KBM-7 (cell line): ENCODE measurements at regions not wholly inside any gene's neighbourhood (a gene's known extent, or its start where the extent isn't known, plus 50 kb on each side); places are given as distances from the start of the nearest gene placed in this dataset.

Experiments used
- DNase-seq: peaks from one replicate; pipeline ENCODE4 v3.0.0-alpha.2; 2015
- in situ Hi-C: fragments of 300-500 bp; cut with MboI; formaldehyde crosslinking; loops from 2 replicates; pipeline ENCODE4 v1.14.3; 2020; ENCODE audit warnings: low sequenced_read_pairs, low pct_unique_long_range_greater_than_20kb, mixed read lengths

DNA sequence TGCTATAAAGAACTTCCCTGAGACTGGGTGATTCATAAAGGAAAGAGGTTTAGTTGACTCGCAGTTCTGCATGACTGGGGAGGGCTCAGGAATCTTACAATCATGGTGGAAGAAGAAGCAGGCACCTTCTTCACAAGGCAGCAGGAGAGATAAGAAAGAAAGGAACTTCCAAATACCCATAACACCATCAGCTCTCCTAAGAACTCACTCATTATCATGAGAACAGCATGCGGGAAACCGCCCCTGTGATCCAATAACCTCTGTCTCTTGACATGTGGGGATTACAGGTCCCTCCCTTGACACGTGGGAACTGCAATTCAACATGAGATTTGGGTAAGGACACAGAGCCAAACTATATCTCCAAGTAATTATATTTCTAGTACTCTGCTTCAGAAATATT, 163.8 kb upstream of the CDH20 start:
- in situ Hi-C loops, result no loop called here
- no peak for DNase-seq

DNA sequence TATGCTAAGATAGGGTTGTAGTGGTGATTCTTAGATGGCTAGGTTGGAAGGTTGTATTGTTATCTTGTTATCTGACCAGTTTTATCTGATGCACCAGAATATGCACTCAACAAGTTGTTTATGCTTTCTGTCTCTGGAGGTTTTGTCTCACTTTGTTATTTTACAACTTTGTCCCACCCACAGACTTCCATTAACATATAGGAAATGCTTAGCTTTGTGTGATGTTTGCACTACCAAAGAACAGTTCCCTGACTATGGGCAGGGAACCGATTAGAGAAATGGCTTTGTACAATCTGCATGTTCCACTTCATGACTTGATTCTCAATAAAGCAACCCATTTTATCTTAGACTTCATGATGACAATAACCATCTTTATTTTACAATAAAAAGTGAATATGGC, 160.6 kb upstream of the CDH20 start:
- in situ Hi-C loops, result no loop called here
- no peak for DNase-seq

GRCh38 chr18:61173554-61173953, 159.7 kb upstream of the CDH20 start:
- in situ Hi-C loops, result no loop called here
- no peak for DNase-seq

DNA sequence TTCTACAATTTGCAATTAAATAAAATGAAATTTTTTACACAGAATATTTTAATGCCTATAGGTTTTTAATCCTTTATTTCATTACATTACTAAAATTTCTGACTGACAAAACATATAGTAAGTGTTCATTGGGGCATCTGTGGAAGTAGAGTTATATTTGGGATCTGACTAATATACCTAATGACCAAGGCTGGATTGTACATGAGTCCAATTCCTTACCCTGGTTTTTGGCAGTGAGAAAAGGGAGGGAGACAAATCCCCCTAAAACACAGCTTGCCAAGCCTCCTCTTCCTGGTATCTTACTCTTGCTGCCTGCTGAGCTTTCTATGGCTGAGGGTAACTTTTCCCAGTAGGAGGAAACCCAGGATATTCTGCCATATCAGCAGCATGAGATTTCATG, 149.4 kb upstream of the CDH20 start:
- DNase-seq, result no peak
- in situ Hi-C loops, result no loop called here

DNA sequence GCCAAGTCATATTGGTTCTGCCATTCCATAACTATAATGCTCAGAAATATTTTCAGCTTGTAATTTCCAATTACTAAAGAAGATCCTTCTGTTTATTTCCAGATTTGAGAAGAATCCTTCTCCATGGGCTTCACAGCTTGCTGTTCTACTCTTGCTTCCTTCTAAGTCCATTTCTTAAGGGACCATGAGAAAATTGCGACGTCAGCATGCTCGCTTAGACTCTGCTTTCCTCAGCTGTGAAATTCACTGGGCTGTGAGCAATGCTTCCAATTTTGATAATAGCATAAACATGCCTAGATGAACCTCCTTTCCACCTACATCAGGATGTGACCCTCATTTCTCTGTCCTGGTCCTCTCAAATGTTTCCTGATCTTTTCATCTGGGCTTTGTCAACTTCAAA, 145.3 kb upstream of the CDH20 start:
- in situ Hi-C loops, result no loop called here
- no peak for DNase-seq

DNA sequence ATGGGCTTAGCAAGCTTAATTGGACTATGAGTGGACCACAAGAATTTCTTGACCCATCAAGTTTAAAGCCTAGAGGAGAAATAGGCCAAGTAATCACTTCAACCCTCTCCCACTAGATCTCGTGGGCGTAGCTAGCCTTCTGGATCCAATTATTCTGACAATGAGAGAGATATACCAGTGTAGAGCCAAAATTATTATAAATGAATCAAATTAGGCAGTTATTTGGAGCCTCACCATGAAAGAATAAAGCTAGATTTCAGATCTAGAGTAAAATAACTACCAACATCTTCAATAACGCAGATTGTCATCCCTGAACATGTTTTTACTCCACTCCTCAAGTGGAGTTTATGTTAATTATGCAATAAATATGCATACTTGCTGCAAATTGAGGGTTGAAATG, 143.9 kb upstream of the CDH20 start:
- in situ Hi-C loops, result no loop called here
- DNase-seq, result no peak

DNA sequence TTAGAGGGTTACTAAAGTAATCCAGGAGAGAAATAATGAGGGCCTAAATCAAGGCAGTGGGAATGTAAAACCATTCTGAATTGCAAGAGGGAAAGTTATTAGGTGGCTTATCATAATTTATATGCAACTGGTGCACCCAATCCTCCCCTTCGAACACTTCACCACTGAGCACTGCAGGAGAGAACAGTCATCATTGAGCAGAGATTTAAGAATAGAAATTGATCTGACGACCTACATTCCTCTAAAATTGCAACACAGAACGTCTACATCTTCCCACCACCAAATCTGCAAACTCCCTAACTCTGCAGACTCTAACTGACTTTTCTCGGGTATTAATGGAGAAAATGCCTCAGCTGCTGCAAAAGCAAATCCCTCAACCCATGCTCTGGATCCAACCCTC, 138.5 kb upstream of the CDH20 start:
- in situ Hi-C loops, result no loop called here
- no peak for DNase-seq

DNA sequence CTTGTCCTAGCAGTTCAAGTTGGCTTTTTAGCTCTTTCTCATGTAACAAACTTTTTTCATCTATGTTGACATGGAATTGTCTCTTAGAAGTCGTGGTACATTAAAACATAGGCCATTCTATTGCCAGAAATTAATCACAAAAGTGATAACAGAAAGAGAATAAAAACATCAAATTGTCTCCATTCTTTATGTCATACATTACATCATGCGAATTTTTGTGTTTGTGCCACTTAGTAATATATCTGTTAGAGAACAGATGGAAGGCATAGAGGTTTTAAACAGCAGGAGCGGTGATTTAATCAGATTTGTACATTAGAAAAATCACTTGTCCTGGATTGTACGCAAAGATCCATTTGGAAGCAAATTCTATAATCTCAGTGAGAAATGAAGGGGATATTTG, 136.5 kb upstream of the CDH20 start:
- in situ Hi-C loops, result no loop called here
- no peak for DNase-seq

GRCh38 chr18:61198486-61198885, 134.7 kb upstream of the CDH20 start:
- no peak for DNase-seq
- in situ Hi-C loops, result no loop called here

DNA sequence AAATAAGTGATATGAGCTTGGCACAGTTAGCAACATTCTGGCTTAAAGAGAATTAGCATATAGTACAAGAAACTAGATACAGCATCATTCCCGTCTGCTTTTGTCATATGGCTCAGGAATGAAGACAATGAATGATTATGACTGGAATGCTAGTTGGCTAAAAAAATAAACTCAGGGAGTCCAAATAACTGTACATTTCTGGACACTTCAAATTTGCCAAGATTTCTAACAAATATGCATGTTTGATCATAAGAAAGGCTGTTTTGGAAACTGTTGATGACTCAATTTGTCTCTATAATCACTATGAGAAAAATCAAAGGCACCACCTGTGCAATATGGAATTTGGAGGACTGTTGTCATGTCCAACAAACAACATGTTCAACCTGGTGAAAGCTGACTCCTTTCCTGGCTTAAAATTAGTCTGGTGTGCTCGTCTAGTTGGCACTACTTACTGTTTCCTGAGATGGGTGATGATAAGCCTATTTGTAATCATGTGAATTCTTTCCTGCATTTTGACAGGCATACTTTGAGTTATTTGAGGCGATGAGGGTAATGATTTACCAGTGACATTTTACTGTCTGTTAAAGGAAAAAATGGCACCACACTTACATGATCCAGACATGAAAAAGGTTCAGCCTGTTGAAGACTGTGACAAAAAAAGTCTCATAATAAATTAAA, 133.9 kb upstream of the CDH20 start:
- in situ Hi-C loops, result no loop called here

GRCh38 chr18:61201511-61201910, 131.7 kb upstream of the CDH20 start:
- no peak for DNase-seq
- in situ Hi-C loops, result no loop called here

More for the DNA sequence above, 133.9 kb upstream of the CDH20 start:
- no peak for DNase-seq

DNA sequence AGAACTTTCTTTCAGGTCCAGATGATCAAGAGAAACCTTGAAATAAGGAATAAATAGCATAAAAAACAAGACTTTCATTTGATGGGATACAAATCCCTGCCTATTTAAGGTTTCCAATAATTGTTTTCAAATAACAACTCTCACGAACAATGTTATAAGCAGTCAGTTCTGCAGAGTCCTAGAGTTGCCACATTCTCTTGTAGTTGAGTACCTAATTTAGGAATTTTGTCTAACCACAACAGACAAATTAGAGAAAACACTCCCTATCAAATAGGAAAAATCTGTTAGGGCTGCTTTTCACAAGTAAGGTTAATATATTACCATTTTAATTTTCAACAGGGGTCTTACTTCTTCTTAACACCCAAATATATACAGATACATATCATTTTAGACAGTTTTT, 130.1 kb upstream of the CDH20 start:
- in situ Hi-C loops, result no loop called here
- no peak for DNase-seq

DNA sequence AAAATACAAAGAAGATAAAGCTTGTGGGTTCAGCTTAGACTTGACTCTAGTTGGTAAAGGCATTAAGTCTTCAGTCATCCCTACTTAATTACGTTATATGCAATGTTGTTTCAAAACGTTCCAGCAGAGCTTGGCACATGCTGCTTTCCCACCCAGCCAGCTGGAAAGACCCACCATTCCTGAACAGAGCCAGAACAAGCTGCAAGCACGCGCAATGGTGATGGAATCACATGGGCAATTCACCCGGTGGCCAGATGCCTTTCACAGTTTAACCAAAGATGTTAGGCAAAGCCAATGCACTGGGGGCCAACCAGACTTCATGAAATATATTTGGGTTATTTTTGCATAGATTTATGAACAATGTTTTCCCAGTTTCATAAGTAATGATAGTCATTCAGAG, 123.4 kb upstream of the CDH20 start:
- no peak for DNase-seq
- in situ Hi-C loops, result no loop called here

- in situ Hi-C loops, result no loop called here
- no peak for DNase-seq
These were observed 117.2 kb upstream of the CDH20 start for GRCh38 chr18:61216051-61216450.

DNA sequence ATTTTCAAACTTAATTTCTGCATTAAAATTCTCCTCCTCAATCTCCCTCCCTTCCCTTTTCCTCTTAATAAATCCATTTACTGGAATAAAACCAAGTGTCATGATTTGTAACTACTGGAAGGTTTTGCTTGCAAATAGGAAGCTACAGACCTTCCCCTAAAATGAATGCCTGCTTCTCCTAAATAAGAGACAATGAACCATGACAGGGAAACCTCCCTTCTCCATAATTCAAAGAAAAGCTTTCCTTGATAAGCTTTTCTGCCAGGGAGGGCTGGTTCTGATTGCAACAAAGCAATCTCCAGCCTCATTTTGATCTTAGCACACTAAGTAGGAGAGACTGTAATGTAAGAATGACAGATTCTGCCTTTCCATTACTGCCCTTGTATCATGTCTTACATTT, 111.0 kb upstream of the CDH20 start:
- in situ Hi-C loops, result no loop called here
- DNase-seq, result no peak

DNA sequence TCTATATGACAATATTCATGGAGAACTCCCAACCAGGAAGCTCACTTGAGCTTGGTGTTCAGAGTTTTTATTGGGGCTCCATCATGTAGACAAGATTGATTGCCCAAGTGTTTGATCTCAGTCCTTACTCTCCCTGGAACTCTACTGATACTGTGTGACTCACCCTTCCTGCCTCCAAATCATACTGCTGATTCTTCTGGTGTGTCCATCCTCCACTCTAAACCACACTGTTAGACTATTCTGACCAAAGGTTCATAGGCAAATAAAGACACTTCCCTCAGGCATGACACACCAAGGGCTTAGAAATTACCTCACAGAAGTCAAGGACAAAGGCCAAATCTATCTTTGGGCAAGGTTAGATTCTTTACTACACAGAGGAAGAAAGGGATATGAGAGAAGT, 107.9 kb upstream of the CDH20 start:
- no peak for DNase-seq
- in situ Hi-C loops, result no loop called here

DNA sequence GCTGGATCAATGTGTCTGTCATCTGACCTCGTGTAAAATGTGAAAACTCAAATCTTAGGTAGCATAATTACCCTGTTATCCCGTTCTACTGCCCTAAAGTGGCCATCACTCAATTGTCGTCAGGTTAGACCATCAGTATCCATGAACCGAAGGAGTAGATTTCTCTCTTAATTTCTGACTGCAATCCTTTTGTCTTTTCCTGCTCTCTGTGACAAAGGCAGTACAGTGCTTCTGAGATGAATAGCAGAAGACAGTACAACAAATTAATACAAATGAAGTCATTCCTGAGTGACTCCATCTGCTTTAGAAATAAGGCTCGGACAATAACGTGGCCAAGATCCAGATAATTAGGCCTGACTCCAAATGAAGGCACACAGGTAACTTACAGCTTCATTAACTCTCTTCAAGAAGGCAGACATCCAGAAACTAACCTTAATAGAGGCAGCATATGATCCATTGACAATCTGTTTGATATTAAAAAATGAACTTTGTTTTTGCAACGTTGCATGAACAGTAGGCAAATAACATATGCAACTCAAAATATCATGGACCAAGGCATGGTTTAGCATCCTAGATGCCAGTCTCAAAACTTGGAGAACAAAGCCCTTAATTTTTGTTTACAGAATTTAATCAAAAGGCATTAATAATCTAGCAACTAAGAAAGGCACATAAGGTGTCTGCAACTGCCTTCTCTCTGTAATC, 96.7 kb upstream of the CDH20 start:
- DNase-seq, result no peak
- in situ Hi-C loops, result no loop called here

DNA sequence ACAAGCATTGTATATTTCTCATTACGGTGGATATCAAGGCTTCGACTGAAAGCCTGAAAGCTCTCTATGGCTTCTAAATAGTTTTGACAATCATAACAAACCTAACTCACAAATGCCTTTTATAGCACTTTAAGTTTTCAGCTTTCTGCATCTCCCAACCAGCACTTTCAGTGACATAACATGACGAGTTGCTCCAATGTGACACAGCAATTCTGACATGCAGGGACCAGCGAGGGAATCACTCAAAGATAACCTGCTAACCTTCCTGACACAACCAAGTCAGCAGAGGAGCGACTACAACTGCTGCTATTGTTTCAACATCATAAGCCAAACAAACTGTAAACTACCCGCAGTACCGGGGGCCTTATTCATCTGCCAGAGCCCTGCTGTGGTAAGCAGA, 95.7 kb upstream of the CDH20 start:
- in situ Hi-C loops, result no loop called here
- DNase-seq, result no peak

GRCh38 chr18:61239051-61239450, 94.2 kb upstream of the CDH20 start:
- no peak for DNase-seq
- in situ Hi-C loops, result no loop called here

DNA sequence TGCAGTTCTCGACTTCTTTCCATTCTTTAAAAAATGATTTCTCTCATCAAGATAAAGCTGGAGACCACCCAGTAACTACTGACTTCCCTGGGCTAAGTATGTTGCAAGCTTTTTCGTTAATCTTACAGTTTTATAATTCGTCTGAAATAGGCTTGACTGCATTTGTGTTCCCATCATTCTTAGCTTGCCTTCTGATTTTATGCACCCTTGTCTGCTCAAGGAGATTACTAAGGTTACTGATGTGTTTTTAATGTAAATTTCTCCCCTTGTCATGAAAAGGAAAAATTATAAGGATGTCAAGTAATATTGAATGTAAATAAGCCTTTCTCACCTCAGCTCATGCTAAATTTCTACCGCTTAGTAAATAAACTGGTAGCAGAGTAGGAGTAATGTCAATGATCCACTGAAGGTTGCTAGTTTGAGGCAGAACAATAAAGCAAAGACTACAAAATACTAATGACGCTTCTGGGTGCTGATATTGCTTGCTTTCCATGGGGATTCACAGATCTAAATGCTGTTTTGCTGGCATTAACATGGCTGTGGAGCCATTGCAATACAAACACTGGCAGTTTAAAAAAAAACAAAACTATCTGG, 91.9 kb upstream of the CDH20 start:
- in situ Hi-C loops, result no loop called here
- no peak for DNase-seq

GRCh38 chr18:61244632-61245031, 88.6 kb upstream of the CDH20 start:
- in situ Hi-C loops, result no loop called here
- no peak for DNase-seq
